AG10803 (cell line): ENCODE measurements at regions not wholly inside any gene's neighbourhood (a gene's known extent, or its start where the extent isn't known, plus 50 kb on each side); places are given as distances from the start of the nearest gene placed in this dataset.

Source experiments
- DNase-seq: peaks from one replicate; pipeline ENCODE4 v3.0.0; 2010; ENCODE audit warnings: low read depth
- H3K4me3 ChIP-seq: 2 replicates; pipeline ENCODE4 v1.5.1; 2011; ENCODE audit warnings: mild to moderate bottlenecking, low read length, control low read depth
- CTCF ChIP-seq: conservative IDR thresholded peaks from 2 replicates; pipeline ENCODE4 v1.5.1; 2011; ENCODE audit warnings: mild to moderate bottlenecking, low read length, control low read depth, inconsistent platforms

DNA sequence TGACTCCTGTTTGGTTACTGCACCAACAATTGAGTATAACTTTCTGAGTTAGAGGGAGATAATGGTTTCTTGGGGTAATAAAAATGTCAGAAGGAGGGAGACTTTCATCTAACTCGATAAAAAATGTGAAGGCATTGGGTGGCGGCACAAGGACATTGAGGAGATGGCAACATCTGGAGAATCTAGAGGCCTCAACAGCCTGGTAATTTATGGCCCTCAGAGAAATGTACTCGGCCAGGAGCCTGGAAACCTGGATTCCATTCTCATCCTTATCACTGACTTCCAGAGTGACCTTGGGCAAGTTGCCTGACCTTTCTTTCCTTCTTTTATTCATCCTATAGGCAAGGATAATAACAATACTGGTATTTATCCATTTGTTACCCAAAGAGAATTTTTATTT lies 173.5 kb upstream of the MEX3C start:
- no peak overlapping the region for H3K4me3 ChIP-seq
- DNase-seq, result no peak
- TF ChIP-seq CTCF, result no peak

- no peak for DNase-seq
- TF ChIP-seq CTCF, result no peak
These were observed 174.4 kb upstream of the MEX3C start for GRCh38 chr18:51371929-51372328.

GRCh38 chr18:51382081-51382480 lies 184.6 kb upstream of the MEX3C start:
- no peak for TF ChIP-seq CTCF
- H3K4me3 ChIP-seq, result no peak overlapping the region
- no peak for DNase-seq

More at GRCh38 chr18:51371929-51372328, 174.4 kb upstream of the MEX3C start:
- no peak overlapping the region for H3K4me3 ChIP-seq

DNA sequence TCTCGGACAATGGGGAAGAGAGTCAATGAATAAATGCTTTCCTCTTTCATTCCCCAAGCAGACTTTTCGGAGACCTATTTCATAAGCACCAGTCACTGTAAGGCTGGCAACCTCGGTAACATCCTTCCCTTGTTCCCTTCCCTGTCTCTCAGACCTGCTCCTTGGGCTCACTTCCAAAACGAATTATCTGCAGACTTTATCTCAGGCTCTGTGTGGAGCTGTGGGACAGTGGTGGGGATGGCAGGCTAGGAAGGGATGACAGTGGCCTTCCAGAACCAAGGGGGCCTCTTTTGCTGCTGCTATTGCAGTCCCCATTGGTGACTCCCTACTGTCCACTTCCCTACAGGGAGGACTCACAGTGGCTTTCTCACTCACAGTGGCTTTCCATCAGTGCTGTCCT lies 185.6 kb upstream of the MEX3C start:
- no peak for DNase-seq
- no peak for TF ChIP-seq CTCF
- no peak overlapping the region for H3K4me3 ChIP-seq

DNA sequence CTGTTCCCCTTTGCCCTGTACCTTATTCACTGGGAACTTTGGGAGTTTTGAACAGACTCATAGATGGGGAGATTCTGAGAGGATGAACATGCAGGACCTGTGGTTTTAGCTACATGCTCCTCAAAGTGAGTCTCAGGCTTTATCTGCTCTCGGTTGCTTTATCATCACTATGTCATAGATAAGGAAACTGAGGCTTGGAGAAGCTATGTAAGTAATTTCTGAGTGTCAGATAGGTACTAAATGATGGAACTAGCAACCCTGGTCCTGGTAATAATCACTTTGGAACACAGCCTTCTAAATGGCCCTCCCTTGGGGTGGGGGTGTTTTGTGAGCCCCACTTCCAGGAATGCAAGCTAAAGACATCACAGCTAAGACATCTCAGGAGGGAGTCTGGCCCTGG lies 186.2 kb upstream of the MEX3C start:
- no peak for DNase-seq
- TF ChIP-seq CTCF, result no peak
- H3K4me3 ChIP-seq, result no peak overlapping the region

DNA sequence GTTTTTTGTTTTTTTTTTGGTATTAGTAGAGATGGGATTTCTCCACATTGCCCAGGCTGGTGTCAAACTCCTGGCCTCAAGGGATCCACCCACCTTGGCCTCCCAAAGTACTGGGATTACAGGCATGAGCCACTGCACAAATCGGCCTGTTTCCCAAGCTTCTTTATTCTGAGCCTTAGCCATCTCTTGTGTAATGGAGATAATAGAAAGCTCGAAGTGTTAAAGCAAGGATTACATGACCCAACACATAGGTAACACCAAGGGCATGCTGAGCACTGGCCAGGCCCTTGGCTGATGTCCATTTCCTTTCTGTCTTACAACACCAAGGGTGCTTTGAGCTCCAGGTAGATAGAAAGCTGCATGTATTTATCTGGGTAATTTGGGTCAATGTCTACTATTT lies 187.8 kb upstream of the MEX3C start:
- H3K4me3 ChIP-seq, result no peak overlapping the region
- no peak for DNase-seq
- no peak for TF ChIP-seq CTCF

GRCh38 chr18:51390702-51391101 lies 193.2 kb upstream of the MEX3C start:
- H3K4me3 ChIP-seq, result no peak overlapping the region
- no peak for TF ChIP-seq CTCF
- DNase-seq, result no peak
